ENCODE measurements at regions not wholly inside any gene's neighbourhood (a gene's known extent, or its start where the extent isn't known, plus 50 kb on each side); places are given as distances from the start of the nearest gene placed in this dataset.

- no peak for TF ChIP-seq GLMP (CRISPR knock-in tag; IDR thresholded peaks at IDR 0.05; ENCODE audit: borderline replicate concordance)
- no peak for TF ChIP-seq MBNL3 (CRISPR knock-in tag; conservative IDR thresholded peaks at IDR 0.05)
- TF ChIP-seq PAX8 (CRISPR knock-in tag; IDR thresholded peaks at IDR 0.05; ENCODE audit: borderline replicate concordance): no peak
- TF ChIP-seq NFRKB (IDR thresholded peaks at IDR 0.05): no peak
Observed at GRCh38 chr13:71380191-71380590, 486.8 kb downstream of the DACH1 start (continued).

- H2AFZ ChIP-seq (ENCODE audit: low read length): no peak overlapping the region
- FAIRE-seq: no peak
Observed at GRCh38 chr13:71378961-71379905, 487.8 kb downstream of the DACH1 start.

More at GRCh38 chr13:71378961-71379905, 487.8 kb downstream of the DACH1 start:
- ATAC-seq (no peak), DNase-seq (ENCODE audit: low spot score) (no peak)
- in situ Hi-C loops (cut with HindIII; ENCODE audit: extremely low pct_ligation_motif_present, low pct_unique_long_range_greater_than_20kb) (no loop called here), intact Hi-C loops (cut with micrococcal nuclease; ENCODE audit: unreplicated experiment) (no loop called here)
- no peaks in the 10 kb centered on the region for H3K9me3 ChIP-seq (ENCODE audit: low read length)
- CTCF ChIA-PET (ENCODE audit: low intra/inter-chr PET ratio, low total read pairs): no interaction called here
- H4K20me1 ChIP-seq (ENCODE audit: insufficient read depth, low read length): no peaks in the 10 kb centered on the region
- H3K36me3 ChIP-seq (replicated peaks in 1 of 2; ENCODE audit: control insufficient read depth in 1 of 2, insufficient read depth in 2 of 2, low read length in 2 of 2): no peaks in the 10 kb centered on the region
- H3K9ac ChIP-seq (ENCODE audit: insufficient read depth, low read depth, low read length): no peak overlapping the region
- no peak overlapping the region for H3K4me2 ChIP-seq (ENCODE audit: low read depth, low read length)
- no peaks in the 10 kb centered on the region for H3K27me3 ChIP-seq (ENCODE audit: control insufficient read depth in 1 of 2, insufficient read depth in 2 of 2, low read length in 2 of 2)
- no peak overlapping the region for H3K4me3 ChIP-seq (replicated peaks in 1 of 3; ENCODE audit: insufficient read depth in 1 of 3, low read depth in 2 of 3, low read length in 3 of 3)
- 3% methylated on average over 5 of the region's 5 CpGs for WGBS (ENCODE audit: low lambda C conversion rate)
- no TSS peak for BruUV-seq (replicated peaks)
- H3K27ac ChIP-seq (ENCODE audit: extremely low read length, insufficient read depth, low read length): no peak overlapping the region
- H3K79me2 ChIP-seq (ENCODE audit: insufficient read depth, low read length): no peaks in the 10 kb centered on the region
- POLR2A ChIA-PET: no interaction called here
- no peak for TF ChIP-seq MAFF (IDR thresholded peaks at IDR 0.05; ENCODE audit: low read depth, low read length)
- no peak for TF ChIP-seq SAP130 (CRISPR knock-in tag; IDR thresholded peaks at IDR 0.05; ENCODE audit: low read depth)
- no peak for TF ChIP-seq RFXAP (CRISPR knock-in tag; IDR thresholded peaks at IDR 0.05; ENCODE audit: borderline replicate concordance)
- no peak for TF ChIP-seq SALL2 (CRISPR knock-in tag; IDR thresholded peaks at IDR 0.05)
- no peak for TF ChIP-seq MXI1 (IDR thresholded peaks at IDR 0.05; ENCODE audit: borderline replicate concordance, low read depth, low read length)
- TF ChIP-seq ZNF274 (CRISPR knock-in tag; IDR thresholded peaks at IDR 0.05): no peak
- no peak for TF ChIP-seq SATB2 (CRISPR knock-in tag; IDR thresholded peaks at IDR 0.05)
- no peak for TF ChIP-seq UBTF (CRISPR knock-in tag; IDR thresholded peaks at IDR 0.05)
- no peak for TF ChIP-seq TRAFD1 (CRISPR knock-in tag; IDR thresholded peaks at IDR 0.05; ENCODE audit: borderline replicate concordance)
- TF ChIP-seq ZNF510 (CRISPR knock-in tag; IDR thresholded peaks at IDR 0.05; ENCODE audit: low read depth): no peak
- no peaks in the 10 kb centered on the region for H3K4me1 ChIP-seq (ENCODE audit: insufficient read depth, low read length)
